GM18861 (cell line): ENCODE measurements at regions not wholly inside any gene's neighbourhood (a gene's known extent, or its start where the extent isn't known, plus 50 kb on each side); places are given as distances from the start of the nearest gene placed in this dataset.

Experiments
- ATAC-seq: cut with Tn5 transposase; IDR thresholded peaks from one replicate; pipeline ENCODE4 v1.9.1; 2021; ENCODE audit not compliant: unreplicated experiment

GRCh38 chr5:58357799-58358500, 101.9 kb downstream of the PLK2 start:
- ATAC-seq, result no peak

- ATAC-seq, result no peak
Measured at GRCh38 chr5:58357121-58357520, 102.8 kb downstream of the PLK2 start.

- ATAC-seq, result no peak
Measured at GRCh38 chr5:58356662-58357061, 103.2 kb downstream of the PLK2 start.

- no peak for ATAC-seq
Measured at GRCh38 chr5:58354827-58355226, 105.1 kb downstream of the PLK2 start.

- ATAC-seq, result no peak
Measured at GRCh38 chr5:58353992-58354391, 105.9 kb downstream of the PLK2 start.

- ATAC-seq, result no peak
Measured at GRCh38 chr5:58351190-58351589, 108.7 kb downstream of the PLK2 start.

- no peak for ATAC-seq
Measured at GRCh38 chr5:58348996-58349728, 110.7 kb downstream of the PLK2 start.

- ATAC-seq, result no peak
Measured at GRCh38 chr5:58346041-58346440, 113.8 kb downstream of the PLK2 start.

GRCh38 chr5:58341476-58341875, 118.4 kb downstream of the PLK2 start:
- ATAC-seq, result no peak

- ATAC-seq, result no peak
Measured at GRCh38 chr5:58335518-58335917, 124.4 kb downstream of the PLK2 start.

- no peak for ATAC-seq
Measured at GRCh38 chr5:58334035-58334434, 125.9 kb downstream of the PLK2 start.

- ATAC-seq, result no peak
Measured at GRCh38 chr5:58330781-58331180, 129.1 kb downstream of the PLK2 start.

GRCh38 chr5:58327289-58327688, 132.6 kb downstream of the PLK2 start:
- no peak for ATAC-seq

GRCh38 chr5:58326022-58326421, 133.9 kb downstream of the PLK2 start:
- ATAC-seq, result no peak

- no peak for ATAC-seq
Measured at GRCh38 chr5:58322453-58322852, 137.4 kb downstream of the PLK2 start.

- ATAC-seq, result no peak
Measured at GRCh38 chr5:58318468-58318867, 141.4 kb downstream of the PLK2 start.

GRCh38 chr5:58317808-58318207, 142.1 kb downstream of the PLK2 start:
- no peak for ATAC-seq

GRCh38 chr5:58317009-58317408, 142.9 kb downstream of the PLK2 start:
- no peak for ATAC-seq

GRCh38 chr5:58315794-58316193, 144.1 kb downstream of the PLK2 start:
- no peak for ATAC-seq

- no peak for ATAC-seq
Measured at GRCh38 chr5:58314356-58315210, 145.3 kb downstream of the PLK2 start.

- ATAC-seq, result no peak
Measured at GRCh38 chr5:58312299-58312698, 147.6 kb downstream of the PLK2 start.

- ATAC-seq, result no peak
Measured at GRCh38 chr5:58311526-58311925, 148.4 kb downstream of the PLK2 start.
